ENCODE measurements at regions not wholly inside any gene's neighbourhood (a gene's known extent, or its start where the extent isn't known, plus 50 kb on each side); places are given as distances from the start of the nearest gene placed in this dataset.

DNA sequence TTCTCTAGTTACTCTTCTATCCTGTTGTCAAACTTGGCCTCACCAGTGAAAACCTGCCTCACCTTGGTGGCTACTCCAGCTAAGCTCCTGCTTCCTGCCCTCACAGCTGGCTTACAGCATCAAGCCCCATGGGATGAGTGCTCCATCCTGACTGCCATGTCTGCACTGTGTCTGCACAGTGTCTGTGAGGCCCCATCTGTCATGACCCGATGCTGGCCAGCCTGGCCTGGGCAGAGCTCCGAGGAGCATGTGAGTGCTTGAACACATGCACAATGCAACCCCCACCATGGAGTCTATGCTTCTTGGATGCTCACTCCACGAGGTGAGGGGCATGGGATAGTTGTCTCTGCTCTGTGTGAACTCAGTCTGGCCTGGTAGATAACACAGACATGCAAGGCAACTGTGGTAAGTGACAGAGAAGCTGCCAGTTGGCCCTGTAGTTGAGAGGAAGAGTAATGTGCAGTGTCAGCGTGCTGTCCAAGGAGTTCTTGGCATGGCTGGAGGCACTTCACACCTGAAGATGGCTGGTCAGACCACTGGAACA lies 207.1 kb upstream of the ZNF32 start:
- no peak for TF ChIP-seq POLR2A (IDR thresholded peaks at IDR 0.05)
- TF ChIP-seq, protein P1, sequence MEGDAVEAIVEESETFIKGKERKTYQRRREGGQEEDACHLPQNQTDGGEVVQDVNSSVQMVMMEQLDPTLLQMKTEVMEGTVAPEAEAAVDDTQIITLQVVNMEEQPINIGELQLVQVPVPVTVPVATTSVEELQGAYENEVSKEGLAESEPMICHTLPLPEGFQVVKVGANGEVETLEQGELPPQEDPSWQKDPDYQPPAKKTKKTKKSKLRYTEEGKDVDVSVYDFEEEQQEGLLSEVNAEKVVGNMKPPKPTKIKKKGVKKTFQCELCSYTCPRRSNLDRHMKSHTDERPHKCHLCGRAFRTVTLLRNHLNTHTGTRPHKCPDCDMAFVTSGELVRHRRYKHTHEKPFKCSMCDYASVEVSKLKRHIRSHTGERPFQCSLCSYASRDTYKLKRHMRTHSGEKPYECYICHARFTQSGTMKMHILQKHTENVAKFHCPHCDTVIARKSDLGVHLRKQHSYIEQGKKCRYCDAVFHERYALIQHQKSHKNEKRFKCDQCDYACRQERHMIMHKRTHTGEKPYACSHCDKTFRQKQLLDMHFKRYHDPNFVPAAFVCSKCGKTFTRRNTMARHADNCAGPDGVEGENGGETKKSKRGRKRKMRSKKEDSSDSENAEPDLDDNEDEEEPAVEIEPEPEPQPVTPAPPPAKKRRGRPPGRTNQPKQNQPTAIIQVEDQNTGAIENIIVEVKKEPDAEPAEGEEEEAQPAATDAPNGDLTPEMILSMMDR (IDR thresholded peaks at IDR 0.05): no peak
